ENCODE measurements at regions not wholly inside any gene's neighbourhood (a gene's known extent, or its start where the extent isn't known, plus 50 kb on each side); places are given as distances from the start of the nearest gene placed in this dataset.

GRCh38 chrX:42151808-42152207 is 228.5 kb upstream of the CASK start:
- intact Hi-C loops (cut with DNase I; ENCODE audit: low total_unique reads) = no loop called here
- no peak for DNase-seq (ENCODE audit: low spot score in 2 of 2)
- H3K4me3 ChIP-seq (ENCODE audit: low read depth, poor library complexity, severe bottlenecking) = no peak overlapping the region
- 65 to 82% methylated on average over 3 of the region's 3 CpGs for WGBS, 2 donors
- TF ChIP-seq POLR2A (IDR thresholded peaks at IDR 0.05) (no peak), CTCF (IDR thresholded peaks at IDR 0.05) (no peak)

DNA sequence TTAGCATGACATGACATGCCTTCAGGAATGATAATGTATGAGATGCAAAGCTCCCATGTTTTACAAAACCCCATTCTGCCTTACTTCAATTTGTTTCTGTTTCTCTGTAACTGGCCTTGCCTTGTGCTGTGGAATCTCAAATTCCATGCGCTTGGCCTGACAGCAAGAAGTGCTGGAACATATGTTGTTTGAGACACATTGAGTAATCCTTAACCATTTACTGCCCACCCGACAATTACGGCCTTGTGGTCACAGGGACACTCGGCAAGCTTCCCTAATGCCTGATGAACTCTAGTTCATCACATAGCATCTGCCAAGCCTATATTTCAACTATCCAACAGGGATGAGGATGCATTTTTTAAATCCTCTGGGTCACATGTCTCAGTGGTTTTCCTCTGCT is 226.4 kb upstream of the CASK start:
- TF ChIP-seq POLR2A (IDR thresholded peaks at IDR 0.05) (no peak), CTCF (IDR thresholded peaks at IDR 0.05) (no peak)
- intact Hi-C loops (cut with DNase I; ENCODE audit: low total_unique reads) = no loop called here
- no peak for DNase-seq (ENCODE audit: low spot score in 2 of 2)
- no peak overlapping the region for H3K4me3 ChIP-seq (ENCODE audit: low read depth, poor library complexity, severe bottlenecking)
- 55 to 56% methylated on average over 2 to 4 of the region's 4 CpGs for WGBS, 2 donors

DNA sequence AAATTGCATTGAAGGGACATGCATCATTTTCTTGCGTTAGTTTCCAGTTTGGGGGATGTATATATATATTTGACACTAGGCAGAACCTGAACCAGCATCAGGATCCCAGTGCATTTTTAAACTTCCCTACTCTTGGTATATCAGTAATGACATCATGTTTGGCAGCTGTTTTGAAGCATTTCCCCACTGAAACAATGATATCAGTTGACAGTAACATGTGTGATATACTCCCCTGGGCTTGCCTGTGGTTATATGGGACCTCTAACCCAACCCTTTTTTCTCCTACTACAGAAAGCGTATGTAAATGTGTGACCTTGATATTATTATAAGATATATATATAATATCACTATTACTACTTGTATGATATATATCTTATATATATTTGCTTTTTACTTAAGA is 225.9 kb upstream of the CASK start:
- WGBS, 2 donors = 72 to 80% methylated on average over 2 of the region's 2 CpGs
- H3K4me3 ChIP-seq (ENCODE audit: low read depth, poor library complexity, severe bottlenecking) = no peak overlapping the region
- TF ChIP-seq CTCF (IDR thresholded peaks at IDR 0.05) (no peak), POLR2A (IDR thresholded peaks at IDR 0.05) (no peak)
- DNase-seq (ENCODE audit: low spot score in 2 of 2) = no peak
- intact Hi-C loops (cut with DNase I; ENCODE audit: low total_unique reads) = no loop called here

DNA sequence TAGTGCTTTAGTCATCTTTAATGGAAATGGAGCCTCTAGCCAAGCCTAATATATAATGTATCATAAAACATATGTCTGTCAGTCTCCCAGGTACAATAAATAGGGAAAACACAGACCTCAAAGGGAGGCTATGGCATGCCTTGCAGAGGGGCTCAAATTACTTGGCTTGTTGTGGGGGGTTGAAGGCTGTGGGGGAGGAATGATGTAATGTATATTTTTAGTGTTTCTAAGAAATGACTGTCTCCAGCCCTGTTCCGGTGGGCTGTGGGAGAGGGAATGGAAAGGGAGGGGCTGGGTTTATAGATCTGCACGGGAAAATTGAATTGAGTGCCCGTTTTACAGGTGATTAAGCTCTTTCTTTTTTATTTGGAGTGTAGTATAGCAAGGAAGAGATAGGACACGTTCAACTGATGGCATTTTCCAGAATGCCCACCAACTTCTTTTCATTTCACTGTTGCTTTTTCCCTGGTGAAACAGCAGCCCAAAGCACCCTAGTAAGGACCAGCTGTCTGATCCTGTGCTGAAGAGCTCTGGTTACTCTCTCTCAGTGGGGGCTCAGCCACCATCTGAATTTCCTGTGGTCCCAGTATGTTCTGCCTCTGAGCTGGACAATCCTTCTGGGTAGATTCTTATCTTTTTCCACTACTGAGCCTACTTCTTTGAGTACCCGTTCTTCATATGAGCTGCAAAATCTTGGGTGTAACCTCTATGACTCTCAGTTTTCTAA is 220.7 kb upstream of the CASK start:
- DNase-seq (ENCODE audit: low spot score in 2 of 2) = no peak
- TF ChIP-seq CTCF (IDR thresholded peaks at IDR 0.05) (no peak), POLR2A (IDR thresholded peaks at IDR 0.05) (no peak)
- intact Hi-C loops (cut with DNase I; ENCODE audit: low total_unique reads) = no loop called here
- WGBS, 2 donors = 31 to 53% methylated on average over 5 of the region's 5 CpGs
- H3K4me3 ChIP-seq (ENCODE audit: low read depth, poor library complexity, severe bottlenecking) = no peak overlapping the region

DNA sequence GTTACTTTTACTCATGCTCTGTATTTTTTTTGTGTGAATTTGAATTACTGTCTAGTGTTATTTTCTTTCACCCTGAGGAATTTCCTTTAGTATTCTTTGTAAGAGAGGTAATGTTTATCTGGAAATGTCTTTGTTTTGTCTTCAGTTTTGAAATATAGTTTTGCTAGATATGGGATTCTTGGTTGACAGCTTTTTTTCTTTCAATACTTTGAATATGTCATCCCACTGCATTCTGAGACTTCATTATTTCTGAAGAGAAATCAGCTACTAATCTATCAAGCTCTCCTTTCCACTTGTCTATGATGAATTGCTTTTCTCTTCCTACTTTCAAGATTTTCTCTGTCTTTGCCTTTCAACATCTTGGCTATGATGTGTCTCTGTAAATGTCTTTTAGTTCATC is 217.0 kb upstream of the CASK start:
- DNase-seq (ENCODE audit: low spot score in 2 of 2) = no peak
- intact Hi-C loops (cut with DNase I; ENCODE audit: low total_unique reads) = no loop called here
- TF ChIP-seq CTCF (IDR thresholded peaks at IDR 0.05) = no peak
- no peak for TF ChIP-seq POLR2A (IDR thresholded peaks at IDR 0.05)
- H3K4me3 ChIP-seq (ENCODE audit: low read depth, poor library complexity, severe bottlenecking) = no peak overlapping the region

Measured in lower leg skin (tissue), 4 donors.